ENCODE measurements at regions not wholly inside any gene's neighbourhood (a gene's known extent, or its start where the extent isn't known, plus 50 kb on each side); places are given as distances from the start of the nearest gene placed in this dataset.
"Not testable (repeated sequence)": the region's sequence is repeated elsewhere in the genome, so short reads cannot be mapped to it uniquely, and the experiment has no call there.

- Histone ChIP-seq H3K4me1 (ENCODE audit: control insufficient read depth in 2 of 3, insufficient read depth in 2 of 3, low read depth in 1 of 3, low read length in 3 of 3) (no peaks in the 10 kb centered on the region), H3K36me3 (ENCODE audit: control insufficient read depth in 2 of 3, insufficient read depth in 3 of 3, low read length in 3 of 3) (no peaks in the 10 kb centered on the region), H3K4me3 (ENCODE audit: low read length in 3 of 3) (no peak overlapping the region), H3K9ac (ENCODE audit: low read length in 3 of 3) (no peak overlapping the region), H3K27me3 (ENCODE audit: control insufficient read depth, insufficient read depth, low read length) (no peaks in the 10 kb centered on the region), H3K9me3 (ENCODE audit: control insufficient read depth in 2 of 3, insufficient read depth in 1 of 3, low read length in 3 of 3) (no peaks in the 10 kb centered on the region), H3K27ac (ENCODE audit: low read depth in 2 of 2, low read length in 2 of 2) (no peak overlapping the region)
- TF ChIP-seq CTCF (IDR thresholded peaks at IDR 0.05; ENCODE audit: borderline replicate concordance, extremely low read depth, insufficient read depth): no peak
- no peak for FAIRE-seq
- intact Hi-C loops (cut with DNase I): no loop called here
- no peak for DNase-seq
These were observed 120.2 kb upstream of the TBCA start for GRCh38 chr5:77896338-77896737.

- DNase-seq; H3K27me3 ChIP-seq (ENCODE audit: control insufficient read depth, insufficient read depth, low read length); H3K9ac ChIP-seq (ENCODE audit: low read length in 3 of 3); H3K4me3 ChIP-seq (ENCODE audit: low read length in 3 of 3); H3K36me3 ChIP-seq (ENCODE audit: control insufficient read depth in 2 of 3, insufficient read depth in 3 of 3, low read length in 3 of 3); H3K9me3 ChIP-seq (ENCODE audit: control insufficient read depth in 2 of 3, insufficient read depth in 1 of 3, low read length in 3 of 3); H3K27ac ChIP-seq (ENCODE audit: low read depth in 2 of 2, low read length in 2 of 2); intact Hi-C loops (cut with DNase I); H3K4me1 ChIP-seq (ENCODE audit: control insufficient read depth in 2 of 3, insufficient read depth in 2 of 3, low read depth in 1 of 3, low read length in 3 of 3); FAIRE-seq: not testable (repeated sequence)
These were observed 118.0 kb upstream of the TBCA start for GRCh38 chr5:77894103-77894502.

GRCh38 chr5:77893225-77893860 is 117.2 kb upstream of the TBCA start:
- no peaks in the 10 kb centered on the region for H3K9me3 ChIP-seq (ENCODE audit: control insufficient read depth in 2 of 3, insufficient read depth in 1 of 3, low read length in 3 of 3)
- DNase-seq: no peak
- H3K27ac ChIP-seq (ENCODE audit: low read depth in 2 of 2, low read length in 2 of 2): no peak overlapping the region
- H3K4me3 ChIP-seq (ENCODE audit: low read length in 3 of 3): no peak overlapping the region
- no peaks in the 10 kb centered on the region for H3K4me1 ChIP-seq (ENCODE audit: control insufficient read depth in 2 of 3, insufficient read depth in 2 of 3, low read depth in 1 of 3, low read length in 3 of 3)
- H3K9ac ChIP-seq (ENCODE audit: low read length in 3 of 3): no peak overlapping the region
- no peak for TF ChIP-seq CTCF (IDR thresholded peaks at IDR 0.05; ENCODE audit: borderline replicate concordance, extremely low read depth, insufficient read depth)
- intact Hi-C loops (cut with DNase I): no loop called here
- no peak for FAIRE-seq
- no peaks in the 10 kb centered on the region for H3K27me3 ChIP-seq (ENCODE audit: control insufficient read depth, insufficient read depth, low read length)
- no peaks in the 10 kb centered on the region for H3K36me3 ChIP-seq (ENCODE audit: control insufficient read depth in 2 of 3, insufficient read depth in 3 of 3, low read length in 3 of 3)

GRCh38 chr5:77892061-77893010 is 116.2 kb upstream of the TBCA start:
- Histone ChIP-seq H3K27me3 (ENCODE audit: control insufficient read depth, insufficient read depth, low read length) (no peaks in the 10 kb centered on the region), H3K4me3 (ENCODE audit: low read length in 3 of 3) (no peak overlapping the region), H3K9me3 (ENCODE audit: control insufficient read depth in 2 of 3, insufficient read depth in 1 of 3, low read length in 3 of 3) (no peaks in the 10 kb centered on the region), H3K9ac (ENCODE audit: low read length in 3 of 3) (no peak overlapping the region), H3K4me1 (ENCODE audit: control insufficient read depth in 2 of 3, insufficient read depth in 2 of 3, low read depth in 1 of 3, low read length in 3 of 3) (no peaks in the 10 kb centered on the region), H3K36me3 (ENCODE audit: control insufficient read depth in 2 of 3, insufficient read depth in 3 of 3, low read length in 3 of 3) (no peaks in the 10 kb centered on the region), H3K27ac (ENCODE audit: low read depth in 2 of 2, low read length in 2 of 2) (no peak overlapping the region)
- DNase-seq (no peak), FAIRE-seq (no peak)
- TF ChIP-seq CTCF (IDR thresholded peaks at IDR 0.05; ENCODE audit: borderline replicate concordance, extremely low read depth, insufficient read depth): no peak
- intact Hi-C loops (cut with DNase I): no loop called here

All from kidney (tissue), 13 donors.